ENCODE measurements at regions not wholly inside any gene's neighbourhood (a gene's known extent, or its start where the extent isn't known, plus 50 kb on each side); places are given as distances from the start of the nearest gene placed in this dataset.

- Histone ChIP-seq H3K9me2 (ENCODE audit: insufficient read depth) (no peaks in the 10 kb centered on the region), H4K20me1 (ENCODE audit: insufficient read depth) (no peaks in the 10 kb centered on the region), H3K9ac (ENCODE audit: low read length) (no peak overlapping the region), H3K27ac (ENCODE audit: low read depth, low read length) (no peak overlapping the region), H3K4me1 (ENCODE audit: control insufficient read depth in 1 of 2, insufficient read depth in 2 of 2, low read length in 2 of 2) (no peaks in the 10 kb centered on the region), H3K36me3 (ENCODE audit: control insufficient read depth in 1 of 2, insufficient read depth in 2 of 2, low read length in 2 of 2) (no peaks in the 10 kb centered on the region), H3K27me3 (ENCODE audit: insufficient read depth, low read length) (no peaks in the 10 kb centered on the region), H2AFZ (ENCODE audit: low read depth, low read length, poor library complexity, severe bottlenecking) (no peak overlapping the region), H3K4me3 (replicated peaks in 1 of 2; ENCODE audit: low read depth in 1 of 2, low read length in 2 of 2) (no peak overlapping the region), H3K4me2 (ENCODE audit: low read length) (no peak overlapping the region), H3K79me2 (ENCODE audit: insufficient read depth, low read length) (no peaks in the 10 kb centered on the region), H3K9me3 (ENCODE audit: control insufficient read depth in 1 of 2, insufficient read depth in 1 of 2, low read depth in 1 of 2, low read length in 2 of 2) (no peaks in the 10 kb centered on the region)
- ChIA-PET CTCF (no interaction called here), POLR2A (no interaction called here), RAD21 (ENCODE audit: low non-redundant PET in 1 of 2, low total read pairs in 2 of 2, uncharacterized antibody in 2 of 2, unreplicated experiment in 2 of 2) (no interaction called here)
- DNase-seq (ENCODE audit: low read depth, low spot score): no peak
- ATAC-seq: no peak
- intact Hi-C loops (cut with micrococcal nuclease): no loop called here
- no TSS peak for BruUV-seq (replicated peaks)
- no peak for TF ChIP-seq EZH2 (IDR thresholded peaks at IDR 0.05)
- no peak for TF ChIP-seq SIN3A (IDR thresholded peaks at IDR 0.05; ENCODE audit: low read depth)
- TF ChIP-seq ZNF274 (IDR thresholded peaks at IDR 0.05; ENCODE audit: low read depth, low read length): no peak
- TF ChIP-seq EGR1 (IDR thresholded peaks at IDR 0.05; ENCODE audit: low read depth): no peak
- TF ChIP-seq FOSL1 (IDR thresholded peaks at IDR 0.05; ENCODE audit: low read depth): no peak
- TF ChIP-seq REST (IDR thresholded peaks at IDR 0.05; ENCODE audit: low read depth): no peak
- TF ChIP-seq ELF1 (IDR thresholded peaks at IDR 0.05; ENCODE audit: borderline replicate concordance, low read depth): no peak
- TF ChIP-seq CTCF (IDR thresholded peaks at IDR 0.05 in 2 of 3, conservative IDR thresholded peaks at IDR 0.05 in 1 of 3; ENCODE audit: borderline replicate concordance in 1 of 3, insufficient read depth in 1 of 3, low read depth in 2 of 3, low read length in 2 of 3): no peak
Observed at GRCh38 chr7:84877943-84878570, 308.8 kb downstream of the SEMA3D start.

All from HCT116 (cell line).